ENCODE measurements at regions not wholly inside any gene's neighbourhood (a gene's known extent, or its start where the extent isn't known, plus 50 kb on each side); places are given as distances from the start of the nearest gene placed in this dataset.

DNA sequence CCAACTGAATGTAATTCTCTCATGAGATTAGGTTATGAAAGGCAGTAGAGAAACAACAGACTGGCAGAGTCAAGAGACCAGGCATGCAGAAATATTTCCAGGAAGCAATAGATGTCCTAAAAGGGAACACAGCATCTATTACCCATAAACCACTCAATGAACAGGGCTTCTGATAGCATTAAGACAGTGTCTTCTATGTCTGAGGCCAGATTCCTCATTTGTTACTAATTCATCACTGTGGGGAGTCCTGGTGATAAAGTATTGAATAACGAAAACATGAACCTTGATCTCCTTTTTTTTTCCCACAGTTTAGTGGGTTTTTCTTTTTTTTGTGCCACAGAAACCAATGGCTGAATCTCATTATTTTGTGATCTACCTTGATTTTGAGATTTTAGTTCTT is 339.0 kb downstream of the METTL15 start:
- Histone ChIP-seq H3K9ac (replicated peaks; ENCODE audit: extremely low read depth, insufficient read depth, low read length) (no peak overlapping the region), H3K27me3 (ENCODE audit: control insufficient read depth in 2 of 2, insufficient read depth in 2 of 2, low read length in 2 of 2) (no peaks in the 10 kb centered on the region), H3K4me2 (ENCODE audit: insufficient read depth, low read length) (no peak overlapping the region), H3K4me3 (replicated peaks in 1 of 3; ENCODE audit: insufficient read depth in 1 of 3, low read depth in 1 of 3, low read length in 3 of 3) (no peak overlapping the region), H3K79me2 (ENCODE audit: control insufficient read depth, insufficient read depth, low read length) (no peaks in the 10 kb centered on the region), H2AFZ (ENCODE audit: low read depth, low read length) (no peak overlapping the region), H3K27ac (ENCODE audit: insufficient read depth, low read depth, low read length) (no peak overlapping the region), H3K36me3 (ENCODE audit: control insufficient read depth in 2 of 2, extremely low read depth in 1 of 2, insufficient read depth in 2 of 2, low read length in 2 of 2) (no peaks in the 10 kb centered on the region), H3K9me3 (replicated peaks; ENCODE audit: control insufficient read depth, insufficient read depth, low read length) (no peaks in the 10 kb centered on the region), H3K4me1 (ENCODE audit: control insufficient read depth, extremely low read depth, insufficient read depth, low read length) (no peaks in the 10 kb centered on the region), H4K20me1 (replicated peaks; ENCODE audit: control insufficient read depth, extremely low read depth, insufficient read depth, low read length) (no peaks in the 10 kb centered on the region), H3K9me1 (replicated peaks; ENCODE audit: control insufficient read depth, extremely low read depth, insufficient read depth, low read length) (no peaks in the 10 kb centered on the region)
- BruUV-seq (replicated peaks) = no TSS peak
- intact Hi-C loops (cut with micrococcal nuclease) (no loop called here), dilution Hi-C loops (cut with MboI; ENCODE audit: extremely low pct_ligation_motif_present, low sequenced_read_pairs) (no loop called here)
- ChIA-PET POLR2A (no interaction called here), CTCF (no interaction called here)
- DNase-seq (ENCODE audit: low read depth, low spot score) = no peak
- FAIRE-seq = no peak
- TF ChIP-seq, protein P1, sequence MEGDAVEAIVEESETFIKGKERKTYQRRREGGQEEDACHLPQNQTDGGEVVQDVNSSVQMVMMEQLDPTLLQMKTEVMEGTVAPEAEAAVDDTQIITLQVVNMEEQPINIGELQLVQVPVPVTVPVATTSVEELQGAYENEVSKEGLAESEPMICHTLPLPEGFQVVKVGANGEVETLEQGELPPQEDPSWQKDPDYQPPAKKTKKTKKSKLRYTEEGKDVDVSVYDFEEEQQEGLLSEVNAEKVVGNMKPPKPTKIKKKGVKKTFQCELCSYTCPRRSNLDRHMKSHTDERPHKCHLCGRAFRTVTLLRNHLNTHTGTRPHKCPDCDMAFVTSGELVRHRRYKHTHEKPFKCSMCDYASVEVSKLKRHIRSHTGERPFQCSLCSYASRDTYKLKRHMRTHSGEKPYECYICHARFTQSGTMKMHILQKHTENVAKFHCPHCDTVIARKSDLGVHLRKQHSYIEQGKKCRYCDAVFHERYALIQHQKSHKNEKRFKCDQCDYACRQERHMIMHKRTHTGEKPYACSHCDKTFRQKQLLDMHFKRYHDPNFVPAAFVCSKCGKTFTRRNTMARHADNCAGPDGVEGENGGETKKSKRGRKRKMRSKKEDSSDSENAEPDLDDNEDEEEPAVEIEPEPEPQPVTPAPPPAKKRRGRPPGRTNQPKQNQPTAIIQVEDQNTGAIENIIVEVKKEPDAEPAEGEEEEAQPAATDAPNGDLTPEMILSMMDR (IDR thresholded peaks at IDR 0.05; ENCODE audit: extremely low read depth in 1 of 2, insufficient read depth in 1 of 2, low read depth in 1 of 2, low read length in 2 of 2) = no peak
- TF ChIP-seq POLR2AphosphoS5 (IDR thresholded peaks at IDR 0.05; ENCODE audit: insufficient read depth, low read depth, low read length) (no peak), MYC (IDR thresholded peaks at IDR 0.05; ENCODE audit: low read depth, low read length) (no peak), EZH2 (IDR thresholded peaks at IDR 0.05; ENCODE audit: borderline replicate concordance, low read depth, low read length, severe bottlenecking) (no peak), POLR2A (IDR thresholded peaks at IDR 0.05; ENCODE audit: low read depth, low read length) (no peak), GATA2 (IDR thresholded peaks at IDR 0.05; ENCODE audit: insufficient read depth, insufficient read length, low read depth, low read length) (no peak), FOS (IDR thresholded peaks at IDR 0.05; ENCODE audit: borderline replicate concordance, insufficient read depth, low read length) (no peak), JUN (IDR thresholded peaks at IDR 0.05; ENCODE audit: borderline replicate concordance, insufficient read depth, insufficient read length, low read depth) (no peak)
- TF ChIP-seq, protein P2, sequence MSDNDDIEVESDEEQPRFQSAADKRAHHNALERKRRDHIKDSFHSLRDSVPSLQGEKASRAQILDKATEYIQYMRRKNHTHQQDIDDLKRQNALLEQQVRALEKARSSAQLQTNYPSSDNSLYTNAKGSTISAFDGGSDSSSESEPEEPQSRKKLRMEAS (IDR thresholded peaks at IDR 0.05; ENCODE audit: insufficient read depth, insufficient read length) = no peak
